A673 (cell line): ENCODE measurements at regions not wholly inside any gene's neighbourhood (a gene's known extent, or its start where the extent isn't known, plus 50 kb on each side); places are given as distances from the start of the nearest gene placed in this dataset.

Source experiments
- BruUV-seq: library from RNA; stranded (reverse); fragments of 400-500 nt; replicated peaks from 2 replicates; lab custom pipeline; 2021; lab: Mats Ljungman, UMichigan
- CTCF ChIA-PET: fragments of 300-600 bp; sonication (Branson Sonifier 250); formaldehyde crosslinking; loops from one replicate; lab custom pipeline; 2022; ENCODE audit warnings: antibody characterized with exemption; lab: Charles Lee
- POLR2A ChIA-PET: fragments of 300-600 bp; sonication (Branson Sonifier 250); formaldehyde crosslinking; loops from one replicate; lab custom pipeline; 2022; ENCODE audit warnings: antibody characterized with exemption; ENCODE audit not compliant: low non-redundant PET; lab: Charles Lee
- DNase-seq: peaks from one replicate; pipeline ENCODE4 v3.0.0-alpha.2; 2015; ENCODE audit warnings: low spot score
- H3K27ac ChIP-seq: fragments of 200-600 bp; sonication (generic); 2 replicates; pipeline ENCODE4 v1.5.1; 2016; ENCODE audit warnings: mixed run types, low read depth, mild to moderate bottlenecking, mixed read lengths, antibody characterized with exemption, low read length; ENCODE audit not compliant: poor library complexity, severe bottlenecking
- H3K27me3 ChIP-seq: fragments of 200-600 bp; sonication (generic); replicated peaks from 2 replicates; pipeline ENCODE4 v1.6.1; 2017; ENCODE audit warnings: mixed run types, low read depth, mild to moderate bottlenecking, mixed read lengths, antibody characterized with exemption, low read length; ENCODE audit not compliant: insufficient read depth, poor library complexity
- H3K36me3 ChIP-seq: fragments of 200-600 bp; sonication (generic); 2 replicates; pipeline ENCODE4 v1.6.1; 2016; ENCODE audit warnings: mixed run types, mild to moderate bottlenecking, mixed read lengths, antibody characterized with exemption, low read length; ENCODE audit not compliant: insufficient read depth, poor library complexity, severe bottlenecking
- H3K4me1 ChIP-seq: fragments of 200-600 bp; sonication (generic); 2 replicates; pipeline ENCODE4 v1.6.1; 2017; ENCODE audit warnings: mixed run types, mild to moderate bottlenecking, mixed read lengths, antibody characterized with exemption, low read length; ENCODE audit not compliant: insufficient read depth, poor library complexity, severe bottlenecking
- H3K4me3 ChIP-seq: fragments of 200-600 bp; sonication (generic); 2 replicates; pipeline ENCODE4 v1.5.1; 2016; ENCODE audit warnings: low read depth, mixed run types, mild to moderate bottlenecking, mixed read lengths, low read length; ENCODE audit not compliant: poor library complexity, severe bottlenecking
- H3K9me3 ChIP-seq: fragments of 200-600 bp; sonication (generic); 2 replicates; pipeline ENCODE4 v1.6.1; 2016; ENCODE audit warnings: mixed run types, low read depth, mild to moderate bottlenecking, mixed read lengths, antibody characterized with exemption, low read length; ENCODE audit not compliant: poor library complexity, severe bottlenecking
- EZH2 ChIP-seq: fragments of 200-600 bp; sonication (generic); IDR thresholded peaks from 2 replicates; pipeline ENCODE4 v1.6.1; 2017; ENCODE audit warnings: borderline replicate concordance, low read depth, mild to moderate bottlenecking, mixed read lengths, antibody characterized with exemption, low read length; ENCODE audit not compliant: poor library complexity, severe bottlenecking
- intact Hi-C: fragments of 100-400 bp; cut with micrococcal nuclease; formaldehyde crosslinking; loops from one replicate; pipeline ENCODE4 v1.10.0; 2022; ENCODE audit not compliant: unreplicated experiment
- TF ChIP-seq, protein P1 (sequence below): fragments of 300-800, 200-600 bp; sonication (generic); conservative IDR thresholded peaks from 2 replicates; pipeline ENCODE4 v1.5.1; 2017; ENCODE audit warnings: low read depth, mild to moderate bottlenecking, antibody characterized with exemption, low read length, moderate library complexity, mixed read lengths

DNA sequence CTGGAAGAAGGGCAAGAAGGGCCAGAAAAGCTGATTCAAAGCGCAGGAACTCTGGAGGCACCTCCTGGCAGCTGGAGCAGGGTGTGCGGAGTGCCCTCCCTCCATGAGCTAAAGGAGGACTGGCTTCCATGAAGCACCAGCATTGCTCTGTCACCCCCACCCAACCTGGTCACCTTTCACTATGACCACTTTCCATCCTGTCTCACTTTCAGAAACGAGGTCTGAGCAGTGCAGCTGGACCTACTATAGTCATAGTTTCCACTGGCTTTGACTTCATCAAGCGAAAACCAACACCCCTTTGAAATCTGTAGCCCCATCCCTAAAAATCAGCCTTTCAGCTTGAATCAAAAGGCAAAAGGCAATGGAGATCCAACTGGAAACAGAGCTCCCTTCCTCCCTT lies 84.8 kb upstream of the CACNA1E start:
- ChIA-PET CTCF (interaction anchor here (0.7 kb wide), 1 partner anchor 537 kb away, joined by 7 read pairs; no protein-coding TSS in a partner anchor), POLR2A (no interaction called here)
- peaks cover 10% of the 10 kb centered on the region for H3K27me3 ChIP-seq
- TF ChIP-seq, protein P1, sequence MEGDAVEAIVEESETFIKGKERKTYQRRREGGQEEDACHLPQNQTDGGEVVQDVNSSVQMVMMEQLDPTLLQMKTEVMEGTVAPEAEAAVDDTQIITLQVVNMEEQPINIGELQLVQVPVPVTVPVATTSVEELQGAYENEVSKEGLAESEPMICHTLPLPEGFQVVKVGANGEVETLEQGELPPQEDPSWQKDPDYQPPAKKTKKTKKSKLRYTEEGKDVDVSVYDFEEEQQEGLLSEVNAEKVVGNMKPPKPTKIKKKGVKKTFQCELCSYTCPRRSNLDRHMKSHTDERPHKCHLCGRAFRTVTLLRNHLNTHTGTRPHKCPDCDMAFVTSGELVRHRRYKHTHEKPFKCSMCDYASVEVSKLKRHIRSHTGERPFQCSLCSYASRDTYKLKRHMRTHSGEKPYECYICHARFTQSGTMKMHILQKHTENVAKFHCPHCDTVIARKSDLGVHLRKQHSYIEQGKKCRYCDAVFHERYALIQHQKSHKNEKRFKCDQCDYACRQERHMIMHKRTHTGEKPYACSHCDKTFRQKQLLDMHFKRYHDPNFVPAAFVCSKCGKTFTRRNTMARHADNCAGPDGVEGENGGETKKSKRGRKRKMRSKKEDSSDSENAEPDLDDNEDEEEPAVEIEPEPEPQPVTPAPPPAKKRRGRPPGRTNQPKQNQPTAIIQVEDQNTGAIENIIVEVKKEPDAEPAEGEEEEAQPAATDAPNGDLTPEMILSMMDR, result no peak
- TF ChIP-seq EZH2, result no peak
- intact Hi-C loops, result no loop called here
- no peaks in the 10 kb centered on the region for H3K36me3 ChIP-seq
- DNase-seq, result no peak
- H3K27ac ChIP-seq, result no peak overlapping the region
- H3K4me3 ChIP-seq, result no peak overlapping the region
- no peaks in the 10 kb centered on the region for H3K4me1 ChIP-seq
- no peaks in the 10 kb centered on the region for H3K9me3 ChIP-seq
- BruUV-seq, result no TSS peak

DNA sequence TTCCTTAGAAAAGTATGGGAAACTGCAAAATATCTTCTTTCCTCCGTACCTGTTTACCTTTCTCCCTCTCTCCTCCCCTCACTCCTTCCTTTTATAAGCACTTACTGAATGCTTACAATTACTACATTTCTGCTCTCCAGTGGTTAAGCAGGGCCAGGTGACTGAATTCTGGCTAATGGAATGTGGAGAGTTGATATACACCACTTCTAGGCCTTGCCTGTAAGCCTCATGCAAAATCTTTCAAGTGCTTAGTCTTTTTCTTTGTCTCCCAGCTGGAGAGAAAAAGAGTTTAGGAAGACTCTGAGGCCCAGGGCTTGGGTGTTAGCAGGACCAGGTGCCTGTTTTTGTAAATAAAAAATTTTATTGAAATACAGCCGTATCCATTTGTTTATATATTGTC lies 77.7 kb upstream of the CACNA1E start:
- DNase-seq, result no peak
- POLR2A ChIA-PET, result no interaction called here
- TF ChIP-seq EZH2, result no peak
- TF ChIP-seq, protein P1, result no peak
- CTCF ChIA-PET, result no interaction called here
- no peaks in the 10 kb centered on the region for H3K4me1 ChIP-seq
- no peak overlapping the region for H3K4me3 ChIP-seq
- peaks cover 6% of the 10 kb centered on the region for H3K27me3 ChIP-seq
- intact Hi-C loops, result no loop called here
- no peaks in the 10 kb centered on the region for H3K36me3 ChIP-seq
- BruUV-seq, result no TSS peak
- no peaks in the 10 kb centered on the region for H3K9me3 ChIP-seq
- H3K27ac ChIP-seq, result no peak overlapping the region

DNA sequence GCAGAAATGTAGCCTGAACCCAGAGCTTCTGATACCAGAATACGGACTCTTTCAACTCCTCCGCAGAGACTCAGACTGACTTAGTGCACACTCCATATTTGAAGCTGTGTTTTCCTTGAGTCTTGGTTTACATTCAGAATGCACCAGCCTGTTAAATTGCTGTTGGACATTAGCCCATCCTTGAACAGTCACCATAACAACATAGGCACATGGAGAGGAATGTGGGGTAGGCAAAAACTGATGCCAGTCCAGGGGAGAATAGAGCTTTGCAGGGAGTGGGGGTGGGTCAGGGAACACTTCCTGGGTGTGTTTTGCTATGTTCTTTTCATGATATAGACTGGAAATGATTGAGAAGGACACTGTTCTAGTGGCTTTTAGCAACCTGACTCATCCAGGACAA lies 76.3 kb upstream of the CACNA1E start:
- intact Hi-C loops, result no loop called here
- Histone ChIP-seq H3K36me3 (no peaks in the 10 kb centered on the region), H3K4me1 (no peaks in the 10 kb centered on the region), H3K9me3 (no peaks in the 10 kb centered on the region), H3K27ac (no peak overlapping the region), H3K4me3 (no peak overlapping the region), H3K27me3 (peaks cover 6% of the 10 kb centered on the region)
- CTCF ChIA-PET, result no interaction called here
- POLR2A ChIA-PET, result no interaction called here
- no TSS peak for BruUV-seq
- DNase-seq, result no peak
- TF ChIP-seq, protein P1, result no peak
- TF ChIP-seq EZH2, result no peak
